ENCODE measurements at regions not wholly inside any gene's neighbourhood (a gene's known extent, or its start where the extent isn't known, plus 50 kb on each side); places are given as distances from the start of the nearest gene placed in this dataset.
"Not testable (repeated sequence)": the region's sequence is repeated elsewhere in the genome, so short reads cannot be mapped to it uniquely, and the experiment has no call there.

DNA sequence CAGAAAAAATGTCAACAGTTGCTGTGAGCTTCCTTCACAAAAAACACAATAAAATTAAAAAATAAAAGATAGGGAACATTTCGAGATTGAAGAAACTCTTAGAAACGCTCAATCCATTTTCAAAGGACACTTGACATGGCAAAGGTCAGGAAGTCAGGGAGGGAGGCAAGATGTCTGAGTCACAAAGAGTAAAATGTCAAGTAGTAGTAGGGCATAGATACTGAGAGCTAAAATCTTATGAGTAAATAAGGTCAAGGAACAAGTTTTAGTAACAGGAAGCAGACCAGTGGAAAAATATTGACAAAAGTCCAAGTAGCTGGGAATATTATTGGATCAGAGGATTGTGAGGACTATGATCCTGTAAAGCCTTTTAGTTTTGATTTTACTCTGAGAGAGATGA, 495.6 kb downstream of the TMX3 start:
- no peak for DNase-seq

DNA sequence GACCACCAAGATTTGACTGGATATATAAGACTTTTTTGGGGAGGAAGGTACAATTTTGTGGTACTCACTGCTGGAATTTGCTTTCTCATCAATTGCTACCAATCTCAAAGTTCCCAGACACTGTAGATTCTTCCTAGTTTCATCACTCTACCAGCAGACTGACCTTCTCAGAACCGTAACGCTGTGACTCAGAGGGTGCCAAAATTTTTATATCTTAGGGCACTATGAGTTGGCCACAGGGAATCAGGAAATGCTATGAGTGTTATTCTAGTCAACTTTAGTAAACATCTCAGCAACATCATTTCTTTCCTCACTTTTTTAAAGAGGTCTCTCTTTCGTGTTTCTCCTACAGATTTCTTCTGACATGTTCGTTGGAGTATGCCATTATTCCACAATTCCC, 499.0 kb downstream of the TMX3 start:
- DNase-seq: no peak

GRCh38 chr18:68186039-68186438, 528.9 kb downstream of the TMX3 start:
- DNase-seq: no peak

DNA sequence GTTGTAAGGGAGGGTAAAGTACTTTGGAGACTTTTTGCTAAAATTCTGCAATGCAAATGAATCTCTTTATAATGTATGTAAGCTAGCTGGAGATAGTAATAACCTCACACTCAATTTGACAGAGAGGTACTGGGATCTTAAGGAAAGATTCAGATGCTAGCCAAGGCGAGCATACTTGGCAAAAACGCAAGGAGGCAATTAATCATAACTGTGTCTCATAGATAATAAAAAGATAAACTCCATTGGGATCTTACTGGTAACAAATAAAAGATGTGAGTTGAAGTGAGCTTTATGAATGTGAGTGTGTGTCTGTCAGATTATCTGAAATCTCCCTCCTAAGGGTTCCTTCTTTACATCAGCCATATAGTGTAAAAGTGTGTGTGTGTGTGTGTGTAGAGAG, 533.0 kb downstream of the TMX3 start:
- DNase-seq: no peak

GRCh38 chr18:68179811-68180210, 535.1 kb downstream of the TMX3 start:
- DNase-seq: no peak

- no peak for DNase-seq
Observed at GRCh38 chr18:68178921-68179320, 536.0 kb downstream of the TMX3 start.

GRCh38 chr18:68177807-68178702, 536.9 kb downstream of the TMX3 start:
- no peak for DNase-seq

- DNase-seq: no peak
Observed at GRCh38 chr18:68176901-68177300, 538.0 kb downstream of the TMX3 start.

- DNase-seq: no peak
Observed at GRCh38 chr18:68172842-68173549, 541.9 kb downstream of the TMX3 start.

- no peak for DNase-seq
Observed at GRCh38 chr18:68164909-68165308, 550.0 kb downstream of the TMX3 start.

- not testable (repeated sequence) for DNase-seq
Observed at GRCh38 chr18:68153821-68154220, 561.1 kb downstream of the TMX3 start.

DNA sequence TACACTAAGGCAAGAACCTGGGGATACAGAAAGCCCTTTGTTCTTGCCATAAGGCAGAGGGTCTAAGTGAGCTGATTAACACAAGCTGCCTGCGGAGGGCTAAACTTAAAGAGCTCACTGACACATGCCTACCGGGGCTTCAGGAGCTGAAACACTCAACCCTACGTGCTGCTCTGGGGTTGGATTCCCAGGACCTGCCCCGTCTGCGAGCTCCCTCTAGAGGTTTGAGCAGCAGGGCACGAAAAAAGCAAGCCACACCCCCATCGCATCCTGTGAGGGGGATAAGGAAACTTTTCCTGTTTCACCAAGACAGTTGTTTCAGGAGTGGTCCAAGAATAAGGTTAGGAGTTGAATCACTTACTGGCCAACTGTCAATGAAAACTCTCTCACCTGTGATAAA, 562.1 kb downstream of the TMX3 start:
- DNase-seq: no peak

DNA sequence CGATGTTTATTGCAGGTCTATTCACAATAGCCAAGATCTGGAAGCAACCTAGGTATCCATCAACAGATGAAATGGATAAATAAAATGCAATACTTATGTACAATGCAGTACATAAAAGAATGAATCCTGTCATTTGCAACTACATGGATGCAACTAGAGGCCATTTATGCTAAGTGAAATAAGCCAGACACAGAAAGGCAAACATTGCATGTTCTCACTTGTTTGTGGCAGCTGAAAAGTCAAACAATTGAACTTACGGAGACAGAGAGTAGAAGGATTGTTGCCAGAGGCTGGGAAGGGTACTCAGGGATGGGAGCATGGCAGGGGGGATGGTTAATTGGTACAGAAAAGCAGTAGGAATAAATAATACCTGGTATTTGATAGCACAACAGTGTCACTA, 563.9 kb downstream of the TMX3 start:
- no peak for DNase-seq

- DNase-seq: no peak
Observed at GRCh38 chr18:68148863-68149262, 566.0 kb downstream of the TMX3 start.

GRCh38 chr18:68147728-68148127, 567.2 kb downstream of the TMX3 start:
- DNase-seq: no peak

DNA sequence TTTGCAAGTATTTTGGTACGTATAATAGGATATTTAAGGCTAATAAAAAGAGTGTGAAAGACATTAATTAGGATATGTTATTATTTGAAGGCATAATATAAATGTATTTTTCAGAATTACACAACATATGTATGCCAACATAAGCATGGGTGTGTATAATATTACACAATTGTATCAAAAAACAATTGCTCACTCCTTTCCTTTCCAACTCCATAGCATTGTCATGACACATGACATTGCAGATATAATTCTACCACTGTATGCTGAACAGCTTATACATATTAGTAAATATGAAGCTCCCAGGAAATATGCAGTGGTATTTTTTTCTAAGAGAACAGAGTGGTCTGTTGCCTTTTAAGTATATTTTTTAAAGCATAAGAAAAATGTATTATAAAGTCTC, 593.1 kb downstream of the TMX3 start:
- no peak for DNase-seq

- DNase-seq: no peak
Observed at GRCh38 chr18:68121308-68121707, 593.6 kb downstream of the TMX3 start.

DNA sequence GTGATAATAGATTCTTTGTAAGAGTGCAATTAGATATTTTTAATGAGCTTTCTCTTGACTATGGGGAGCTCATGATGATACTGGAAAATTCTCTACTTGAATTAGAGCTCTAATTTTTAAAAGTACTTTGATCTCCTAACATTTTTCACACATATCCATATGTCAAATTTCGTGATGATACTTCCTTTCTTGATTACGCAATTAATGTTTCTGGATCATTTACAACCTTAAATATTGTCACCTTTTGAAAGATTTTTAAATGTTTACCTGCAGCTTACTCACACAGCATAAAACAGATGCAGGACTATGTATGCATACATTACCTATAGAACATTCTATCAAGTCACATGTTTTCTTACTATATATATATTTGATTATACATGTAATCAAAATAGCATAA, 598.5 kb upstream of the DSEL start:
- DNase-seq: no peak

- no peak for DNase-seq
Observed at GRCh38 chr18:68104036-68104435, 587.5 kb upstream of the DSEL start.

GRCh38 chr18:68103561-68103960, 587.0 kb upstream of the DSEL start:
- DNase-seq: no peak

DNA sequence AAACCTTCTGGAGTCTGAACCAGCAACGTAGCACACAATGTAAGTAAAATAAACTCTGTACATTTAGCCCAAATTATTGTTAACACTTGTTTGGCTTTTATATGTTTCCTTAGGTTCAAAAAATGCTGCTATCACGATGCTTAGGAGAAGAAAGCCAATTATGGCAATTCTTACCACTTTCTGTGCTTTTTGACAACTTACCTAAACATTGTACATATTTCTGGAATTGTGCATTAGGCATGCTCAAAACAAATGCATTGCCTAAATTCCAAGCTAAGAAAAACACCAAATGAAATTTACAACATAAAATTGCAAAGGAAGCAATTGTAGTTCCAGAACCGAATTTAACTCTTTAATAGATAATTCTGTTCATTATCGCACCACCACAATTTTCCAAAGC, 585.6 kb upstream of the DSEL start:
- DNase-seq: no peak

DNA sequence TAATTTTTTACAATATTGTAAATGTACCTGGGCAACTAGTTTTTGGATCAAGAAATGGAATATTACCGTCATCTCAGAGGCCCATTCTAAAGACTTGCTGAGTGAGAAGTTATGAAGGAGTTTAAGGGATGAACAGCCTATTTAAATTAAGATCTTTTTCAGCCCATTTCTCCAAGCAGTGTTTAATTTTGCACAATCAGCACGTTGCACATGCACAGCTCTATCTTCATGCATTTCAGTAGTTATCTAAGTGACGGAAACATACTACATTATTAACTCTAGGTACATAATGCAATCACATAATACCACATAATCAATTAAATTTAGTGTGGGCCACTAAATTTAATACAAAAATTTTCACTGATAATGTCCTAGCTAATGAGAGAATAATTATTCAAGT, 582.1 kb upstream of the DSEL start:
- no peak for DNase-seq

- no peak for DNase-seq
Observed at GRCh38 chr18:68086481-68086880, 570.0 kb upstream of the DSEL start.

GRCh38 chr18:68085251-68085650, 568.7 kb upstream of the DSEL start:
- no peak for DNase-seq
